HG02588 (cell line): ENCODE measurements at regions not wholly inside any gene's neighbourhood (a gene's known extent, or its start where the extent isn't known, plus 50 kb on each side); places are given as distances from the start of the nearest gene placed in this dataset.
"Not testable (repeated sequence)": the region's sequence is repeated elsewhere in the genome, so short reads cannot be mapped to it uniquely, and the experiment has no call there.

Experiments used
- ATAC-seq: cut with Tn5 transposase; IDR thresholded peaks from one replicate; pipeline ENCODE4 v1.9.1; 2021; ENCODE audit warnings: mild to moderate bottlenecking, moderate library complexity; ENCODE audit not compliant: unreplicated experiment

DNA sequence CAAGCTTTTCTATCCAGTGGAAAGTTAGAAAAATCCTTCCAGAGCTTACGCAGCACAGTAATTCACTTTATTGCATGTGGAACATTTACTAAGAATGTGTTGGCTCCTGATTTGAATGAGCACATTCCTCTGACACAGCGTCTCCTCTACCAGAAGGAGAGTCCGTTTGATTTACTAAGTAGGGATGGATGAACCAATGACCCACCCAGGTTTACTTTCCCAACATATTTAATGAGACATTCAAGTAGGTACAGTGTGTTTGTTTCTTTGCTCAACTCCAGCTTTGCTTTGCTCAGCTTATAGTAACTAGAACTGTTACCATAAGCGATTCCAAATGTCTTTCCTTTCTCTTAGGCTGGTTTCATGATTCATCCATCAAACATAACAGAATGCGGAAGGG is 161.7 kb downstream of the SMARCA1 start:
- ATAC-seq, result no peak

DNA sequence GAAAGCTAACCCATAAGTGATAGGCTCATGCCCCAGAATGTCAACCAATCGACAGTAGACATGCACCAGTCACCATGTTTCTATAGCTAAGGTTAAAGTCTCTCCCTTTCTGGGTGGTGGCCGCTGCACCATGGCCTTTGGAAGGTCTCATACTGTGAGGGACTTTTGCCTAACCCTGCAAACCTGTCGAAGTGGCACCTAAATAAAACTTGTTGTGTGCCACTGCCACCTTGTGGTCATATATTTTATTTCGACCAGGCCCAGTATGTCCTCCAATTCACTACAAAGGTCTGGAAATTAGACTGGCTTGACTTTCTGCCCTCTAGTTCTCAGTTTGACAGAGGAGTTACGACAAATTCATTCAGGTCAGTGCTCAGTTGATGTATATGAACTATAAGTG is 163.1 kb downstream of the SMARCA1 start:
- ATAC-seq, result peak; percentile 79

DNA sequence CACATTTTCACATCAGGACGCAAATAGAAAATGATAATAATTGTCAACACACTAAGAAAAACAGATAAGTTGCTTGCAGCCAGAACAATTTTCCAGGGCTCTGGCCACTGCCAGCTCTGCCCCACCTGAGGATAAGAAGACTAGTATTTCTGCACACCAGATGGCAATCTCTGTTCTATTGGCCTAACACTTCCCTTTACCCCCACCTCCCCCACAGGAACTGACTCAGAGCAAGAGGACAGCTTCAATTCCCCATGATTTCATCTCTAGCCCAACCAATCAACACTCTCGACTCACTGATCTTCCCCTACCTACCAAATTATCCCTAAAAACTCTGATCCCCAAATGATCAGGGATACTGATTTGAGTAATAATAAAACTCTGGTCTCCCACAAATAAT is 164.0 kb downstream of the SMARCA1 start:
- ATAC-seq, result no peak

DNA sequence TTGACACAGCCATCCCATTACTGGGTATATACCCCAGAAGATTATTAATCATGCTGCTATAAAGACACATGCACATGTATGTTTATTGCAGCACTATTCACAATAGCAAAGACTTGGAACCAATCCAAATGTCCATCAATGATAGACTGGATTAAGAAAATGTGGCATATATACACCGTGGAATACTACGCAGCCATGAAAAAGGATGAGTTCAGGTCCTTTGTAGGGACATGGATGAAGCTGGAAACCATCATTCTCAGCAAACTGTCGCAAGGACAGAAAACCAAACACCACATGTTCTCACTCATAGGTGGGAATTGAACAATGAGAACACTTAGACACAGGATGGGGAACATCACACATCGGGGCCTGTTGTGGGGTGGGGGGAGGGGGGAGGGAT is 165.9 kb downstream of the SMARCA1 start:
- ATAC-seq, result not testable (repeated sequence)

DNA sequence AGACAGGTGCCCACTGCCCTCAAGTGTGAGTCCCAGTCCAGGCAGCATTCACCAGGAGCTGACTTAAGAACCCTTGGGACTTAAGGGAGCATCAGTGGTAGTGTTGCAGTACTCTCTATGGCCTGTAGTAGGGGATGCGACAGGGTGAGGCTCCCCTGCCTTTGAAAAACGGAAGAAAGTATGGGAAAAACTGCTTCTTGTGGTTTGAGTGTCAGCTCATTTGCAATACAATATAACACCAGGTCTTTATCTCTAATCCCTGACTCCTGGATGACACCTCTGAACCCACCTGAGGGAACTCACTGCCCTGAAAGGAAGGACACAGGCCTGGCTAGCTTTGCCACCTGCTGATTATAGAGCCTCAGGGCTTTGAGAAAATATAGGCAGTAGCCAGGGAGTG is 176.0 kb downstream of the SMARCA1 start:
- no peak for ATAC-seq

DNA sequence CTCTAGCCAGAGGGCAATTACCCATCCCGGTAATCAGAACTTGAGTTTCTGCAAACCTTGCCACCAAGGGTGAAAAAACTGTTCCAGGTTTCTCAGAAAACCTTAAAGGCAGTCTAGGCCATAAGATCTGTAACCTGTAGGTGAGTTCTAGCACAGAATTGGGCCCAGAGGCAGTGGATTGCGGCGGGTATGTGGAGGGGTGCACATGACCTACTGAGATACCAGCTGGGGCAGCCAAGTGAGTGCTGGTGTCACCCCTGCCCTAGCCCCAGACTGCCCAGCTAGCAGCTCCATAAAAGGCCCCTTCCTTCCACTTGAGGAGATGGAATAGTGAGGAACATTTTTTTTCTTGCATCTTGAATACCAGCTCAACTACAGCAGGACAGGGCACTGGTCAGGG is 176.7 kb downstream of the SMARCA1 start:
- no peak for ATAC-seq

DNA sequence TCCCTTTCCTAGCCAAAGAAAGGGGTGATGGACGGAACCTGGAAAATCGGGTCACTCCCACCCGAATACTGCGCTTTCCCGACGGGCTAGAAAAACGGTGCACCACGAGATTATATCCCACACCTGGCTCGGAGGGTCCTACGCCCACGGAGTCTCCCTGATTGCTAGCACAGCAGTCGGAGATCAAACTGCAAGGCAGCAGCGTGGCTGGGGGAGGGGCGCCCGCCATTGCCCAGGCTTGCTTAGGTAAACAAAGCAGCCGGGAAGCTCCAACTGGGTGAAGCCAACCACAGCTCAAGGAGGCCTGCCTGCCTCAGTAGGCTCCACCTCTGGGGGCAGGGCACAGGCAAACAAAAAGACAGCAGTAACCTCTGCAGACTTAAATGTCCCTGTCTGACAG is 186.0 kb downstream of the SMARCA1 start:
- ATAC-seq, result not testable (repeated sequence)

DNA sequence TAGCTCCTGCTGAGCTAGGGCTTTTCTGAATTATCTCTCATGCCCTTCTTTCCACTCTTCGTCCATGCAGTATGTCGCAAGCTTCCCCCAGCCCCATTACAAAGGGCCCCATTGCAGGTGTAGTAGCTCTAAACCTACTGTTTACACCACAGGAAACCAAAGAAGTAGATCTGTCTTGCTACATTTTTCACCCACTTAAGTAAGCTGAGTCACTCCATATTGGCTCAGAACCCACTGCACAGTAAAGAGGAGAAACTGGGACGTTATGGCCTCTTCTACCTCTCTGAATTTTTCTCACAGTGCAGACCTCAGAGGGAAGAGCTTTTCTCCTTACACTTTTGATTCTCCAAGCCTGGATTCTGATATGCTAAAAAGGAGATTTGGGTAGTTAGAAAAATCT is 200.2 kb downstream of the SMARCA1 start:
- ATAC-seq, result no peak

DNA sequence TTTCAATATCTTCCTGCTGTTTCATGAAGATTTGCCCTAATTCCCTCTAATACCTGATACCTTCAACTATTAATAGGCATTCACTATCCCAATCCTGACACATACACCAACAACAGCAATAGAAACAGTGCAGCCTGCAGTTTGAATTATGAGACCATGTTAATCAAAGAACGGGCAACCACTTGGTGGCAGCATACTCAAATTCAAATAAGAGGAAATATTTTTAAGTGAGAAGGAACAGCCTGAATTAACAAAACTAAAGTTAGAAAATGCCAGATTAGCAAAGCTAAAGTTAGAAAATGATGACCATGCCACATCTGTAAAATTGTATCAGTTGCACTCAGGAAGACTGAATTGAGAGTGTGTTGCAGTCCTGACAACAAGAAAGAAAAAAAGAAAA is 204.9 kb downstream of the SMARCA1 start:
- no peak for ATAC-seq

DNA sequence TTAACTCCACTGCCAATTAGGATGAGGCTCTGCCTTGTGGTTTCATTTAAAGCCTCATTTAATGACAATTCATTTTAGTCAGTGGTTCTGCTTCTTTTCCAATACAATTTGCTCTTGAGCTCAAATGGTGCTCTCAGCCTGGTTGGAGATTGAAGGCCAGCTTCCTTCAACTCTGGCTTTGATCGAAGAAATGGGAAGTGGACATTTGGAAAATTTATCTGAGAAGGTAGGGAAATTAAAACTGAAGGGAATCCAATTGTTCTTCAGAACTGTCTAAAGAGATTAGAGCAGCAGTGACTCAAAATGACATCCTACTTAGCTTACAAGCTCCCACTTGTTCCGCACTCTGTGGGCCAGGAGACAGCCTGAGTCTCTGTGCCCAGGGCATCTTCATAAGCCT is 206.8 kb downstream of the SMARCA1 start:
- no peak for ATAC-seq

DNA sequence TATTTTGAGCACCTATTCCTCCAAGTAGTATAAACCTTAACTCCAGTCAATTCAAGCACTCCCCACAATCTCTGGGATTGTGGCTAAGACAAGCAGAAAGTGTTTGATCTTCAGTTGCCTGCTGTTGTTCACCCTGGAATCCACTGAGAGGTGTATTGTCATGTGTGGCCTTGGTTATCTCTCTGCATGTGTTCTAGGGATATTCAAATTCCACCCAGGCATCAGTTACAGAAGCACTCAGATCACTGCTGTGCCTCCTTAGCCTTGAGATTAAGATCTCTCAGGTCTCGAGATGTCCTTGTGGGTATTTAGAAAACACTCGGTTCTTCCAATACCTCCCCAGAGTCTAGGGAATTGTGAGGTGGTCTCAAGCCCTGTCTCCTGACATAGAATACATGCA is 213.3 kb downstream of the SMARCA1 start:
- ATAC-seq, result no peak

DNA sequence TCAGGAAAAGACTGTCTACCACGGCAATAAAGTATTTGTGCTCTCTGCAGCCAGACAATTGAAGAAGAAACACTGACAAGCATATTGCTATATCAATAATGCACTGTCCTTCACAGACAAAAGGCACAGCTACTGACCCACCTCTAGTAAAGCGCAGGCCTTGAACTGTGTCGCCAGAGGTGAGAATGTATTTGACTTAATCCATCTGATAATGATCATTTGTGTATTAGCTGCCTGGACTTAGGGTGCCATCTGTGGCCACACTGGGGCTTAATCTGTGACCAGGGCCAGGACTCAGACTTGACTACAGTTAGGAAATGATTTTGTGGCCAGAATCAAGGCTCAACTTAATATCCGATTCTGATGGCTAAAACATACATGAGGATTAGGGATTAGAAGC is 260.4 kb downstream of the SMARCA1 start:
- ATAC-seq, result no peak

DNA sequence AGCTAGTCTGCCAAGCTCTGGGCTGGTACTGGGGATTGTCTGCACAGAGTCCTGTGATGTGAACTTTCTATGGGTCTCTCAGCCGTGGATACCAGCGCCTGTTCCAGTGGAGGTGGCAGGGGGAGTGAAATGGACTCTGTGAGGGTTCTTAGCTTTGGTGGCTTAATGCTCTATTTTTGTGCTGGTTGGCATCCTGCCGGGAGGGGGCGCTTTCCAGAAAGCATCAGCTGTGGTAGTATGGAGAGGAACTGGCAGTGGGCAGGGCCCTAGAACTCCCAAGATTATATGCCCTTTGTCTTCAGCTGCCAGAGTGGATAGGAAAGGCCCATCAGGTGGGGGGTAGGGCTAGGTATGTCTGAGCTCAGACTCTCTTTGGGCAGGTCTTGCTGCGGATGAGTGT is 267.8 kb downstream of the SMARCA1 start:
- not testable (repeated sequence) for ATAC-seq

DNA sequence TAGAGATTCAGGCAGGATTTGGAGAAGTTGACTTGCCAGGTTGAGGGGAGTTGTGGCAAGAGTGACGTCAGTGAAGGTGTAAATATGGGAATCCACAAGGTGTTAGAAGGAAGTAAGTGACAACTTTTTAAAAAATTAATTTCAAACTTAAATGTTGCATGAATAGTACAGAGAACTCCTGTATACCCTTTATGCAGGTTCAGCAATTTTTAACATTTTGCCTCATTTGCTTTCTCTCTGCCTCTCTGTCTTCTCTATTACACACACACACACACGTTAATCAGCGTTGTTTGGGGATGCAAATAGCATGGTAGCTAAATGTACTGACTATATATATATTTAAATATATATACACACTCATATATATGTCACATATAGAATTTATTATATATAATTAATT is 273.7 kb downstream of the SMARCA1 start:
- no peak for ATAC-seq

DNA sequence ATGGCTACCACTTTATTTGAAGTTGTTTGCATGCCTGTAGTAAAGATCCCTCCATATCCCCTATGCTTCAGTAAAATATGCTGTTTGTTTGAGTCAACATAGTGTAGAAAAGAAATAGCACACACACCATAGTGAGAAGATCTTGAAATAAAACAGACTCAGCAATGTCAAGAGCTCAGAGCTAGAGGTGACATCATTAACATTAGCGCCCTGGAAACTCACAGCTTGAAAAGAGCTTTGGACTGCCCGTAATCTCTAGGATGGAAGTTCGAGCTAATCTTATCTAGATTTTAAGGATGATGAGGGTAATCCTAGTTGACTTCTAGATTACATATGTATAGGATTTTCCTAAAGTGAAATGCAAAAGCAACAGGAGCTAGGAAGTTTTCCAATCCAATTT is 275.6 kb downstream of the SMARCA1 start:
- ATAC-seq, result no peak

DNA sequence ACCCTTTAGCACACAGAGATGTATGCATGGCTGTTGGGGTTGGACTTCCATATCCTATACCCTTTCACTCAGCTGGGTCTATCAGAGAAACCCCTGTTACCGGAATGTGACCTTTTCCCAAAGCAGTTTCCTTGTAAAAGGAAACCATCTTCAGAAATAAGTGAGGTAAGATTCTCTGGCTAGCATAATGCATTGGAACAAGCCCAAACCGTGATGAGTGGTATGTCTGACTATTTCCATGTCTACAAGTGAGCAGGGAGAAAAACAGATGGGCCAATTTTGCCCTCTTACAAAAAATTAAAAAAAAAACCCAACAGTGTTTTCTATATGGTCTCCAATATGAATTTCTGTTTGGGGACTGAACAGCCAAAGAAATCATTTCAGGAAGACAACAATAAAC is 283.9 kb downstream of the SMARCA1 start:
- ATAC-seq, result no peak

DNA sequence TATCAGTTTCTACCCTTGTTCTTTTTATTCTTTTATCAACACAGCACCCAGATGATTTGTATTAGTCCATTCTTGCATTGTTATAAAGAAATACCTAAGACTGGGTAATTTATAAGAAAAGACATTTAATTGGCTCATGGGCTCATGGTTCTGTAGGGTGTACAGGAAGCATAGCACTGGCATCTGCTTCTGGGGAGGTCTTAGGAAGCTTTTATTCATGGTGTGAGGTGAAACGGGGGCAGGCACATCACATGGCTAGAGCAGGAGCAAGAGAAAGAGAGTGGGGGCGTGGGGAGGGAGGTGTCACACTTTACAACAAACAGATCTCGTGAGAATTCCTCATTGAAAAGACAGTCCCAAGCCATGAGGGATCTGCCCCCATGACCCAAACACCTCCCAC is 285.3 kb downstream of the SMARCA1 start:
- no peak for ATAC-seq

DNA sequence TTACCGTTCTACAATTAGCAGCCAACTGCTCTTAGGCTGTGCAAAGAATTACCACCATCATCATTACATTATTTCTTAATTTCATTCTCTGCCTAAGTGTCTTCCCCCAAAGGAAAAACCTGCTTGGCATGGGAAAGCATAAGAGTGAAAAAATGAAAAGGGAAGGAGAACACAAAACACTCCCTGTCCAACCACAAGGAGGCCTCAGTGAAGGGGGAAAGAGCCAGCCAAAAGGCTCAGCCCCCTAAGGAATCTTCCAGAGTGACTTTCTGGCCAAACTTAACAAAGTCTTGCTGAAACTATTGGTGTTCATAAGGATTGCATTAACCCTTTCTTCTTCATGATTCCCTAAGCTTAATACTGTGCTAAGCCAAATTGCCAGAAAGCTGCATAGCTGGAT is 287.4 kb downstream of the SMARCA1 start:
- ATAC-seq, result no peak

DNA sequence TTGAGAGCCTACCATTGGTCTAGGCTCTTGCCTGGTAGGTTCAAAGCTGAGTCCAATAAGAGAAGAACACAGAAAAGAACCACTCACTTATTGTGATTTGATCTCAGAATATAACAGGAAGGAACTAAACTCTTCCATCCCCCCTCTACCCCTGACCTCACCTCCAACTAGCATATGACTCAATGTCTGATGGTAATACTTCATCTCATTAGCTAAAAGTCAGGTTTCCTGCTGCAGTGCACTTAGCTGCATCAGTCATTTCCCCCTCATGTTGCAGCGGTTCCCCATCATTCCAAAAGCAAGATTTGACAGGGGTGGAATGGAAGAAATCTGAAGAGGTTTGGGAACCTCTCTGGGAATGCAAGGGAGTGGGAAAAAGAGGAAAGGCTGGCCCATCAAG is 289.5 kb downstream of the SMARCA1 start:
- no peak for ATAC-seq

DNA sequence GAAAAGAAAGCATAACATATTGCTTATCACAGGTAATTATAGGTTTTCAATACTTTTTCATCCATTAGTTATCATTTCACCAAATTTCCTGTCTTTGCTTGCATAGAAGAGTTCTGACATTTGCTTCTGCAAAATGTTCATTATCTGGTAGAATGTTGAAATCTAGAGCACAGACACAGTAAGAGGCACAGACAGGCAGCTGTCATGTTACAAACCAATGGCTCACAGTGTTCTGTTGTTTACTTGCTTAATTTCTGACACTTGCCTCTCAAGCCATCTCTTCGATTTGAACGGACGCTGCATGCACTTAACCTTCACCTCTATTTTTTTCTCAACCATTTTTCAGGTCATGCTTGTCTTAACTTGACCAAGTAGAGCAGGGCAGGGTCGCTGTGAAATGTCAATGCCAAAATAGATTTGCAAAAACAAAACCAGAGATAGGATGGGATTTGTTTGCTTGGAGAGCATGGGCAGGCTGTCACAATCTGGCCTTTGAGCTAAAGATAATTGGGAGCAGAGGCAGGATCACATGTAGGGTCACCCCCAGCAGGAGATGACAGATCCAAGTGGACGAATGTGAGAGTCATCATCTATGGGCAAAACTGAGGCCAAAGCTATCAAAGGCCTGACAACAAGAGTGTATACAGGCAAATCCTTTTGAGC is 292.3 kb downstream of the SMARCA1 start:
- ATAC-seq, result no peak

DNA sequence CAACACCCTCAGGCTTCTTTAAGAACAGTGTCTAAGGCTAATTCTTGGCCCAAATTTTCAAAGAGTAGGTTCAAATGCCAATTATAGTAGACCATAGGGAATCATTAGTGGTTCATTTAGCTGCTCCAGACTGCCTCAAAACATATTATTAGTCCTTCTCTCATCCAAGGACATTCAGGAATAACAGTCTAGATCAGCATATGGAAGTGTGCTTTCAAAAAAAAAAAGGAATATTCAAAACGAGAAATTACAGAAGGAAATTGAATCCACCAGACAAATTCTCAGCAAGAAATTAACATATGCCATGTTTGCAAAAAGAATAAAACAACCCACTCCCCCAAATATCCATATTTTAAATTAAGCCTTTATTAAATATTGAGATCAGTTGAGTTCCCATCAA is 293.1 kb downstream of the SMARCA1 start:
- no peak for ATAC-seq

DNA sequence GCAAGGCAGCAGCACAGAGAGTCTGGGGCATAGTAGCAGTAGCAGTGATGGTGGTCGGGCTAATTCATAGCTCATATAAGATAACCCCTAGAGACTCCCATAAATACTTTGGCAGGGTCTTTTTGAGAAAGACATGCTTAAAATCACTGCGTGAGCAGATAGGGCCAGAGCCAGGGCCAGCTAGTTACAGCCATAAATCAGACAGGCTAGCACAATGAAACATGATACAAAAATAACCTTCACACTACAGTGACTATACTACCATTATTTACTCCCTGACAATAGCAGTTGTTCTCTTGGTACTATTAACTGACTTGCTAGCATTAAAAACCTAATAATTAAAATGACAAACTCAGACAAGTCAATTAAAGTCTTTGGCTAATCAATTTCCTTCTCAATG is 295.9 kb downstream of the SMARCA1 start:
- no peak for ATAC-seq

DNA sequence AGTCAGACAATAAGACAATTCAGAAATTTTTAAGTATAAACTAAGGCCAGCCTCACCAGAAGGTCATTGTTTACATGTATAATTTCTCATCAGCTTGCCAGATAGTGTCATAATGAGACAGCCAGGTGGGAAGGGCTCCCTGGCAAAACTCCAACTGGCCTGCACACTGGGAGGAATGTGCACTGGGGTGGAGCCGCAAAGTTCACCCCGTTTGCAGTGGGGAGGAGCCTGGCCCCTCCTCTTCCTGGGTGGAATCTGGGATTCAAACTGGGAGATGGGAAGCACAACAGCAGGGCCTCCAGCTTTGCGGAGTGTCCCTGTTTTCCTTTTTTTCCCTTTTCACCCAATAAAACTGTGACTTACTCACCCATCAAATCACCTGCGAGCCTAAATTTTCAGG is 329.9 kb downstream of the SMARCA1 start:
- no peak for ATAC-seq

DNA sequence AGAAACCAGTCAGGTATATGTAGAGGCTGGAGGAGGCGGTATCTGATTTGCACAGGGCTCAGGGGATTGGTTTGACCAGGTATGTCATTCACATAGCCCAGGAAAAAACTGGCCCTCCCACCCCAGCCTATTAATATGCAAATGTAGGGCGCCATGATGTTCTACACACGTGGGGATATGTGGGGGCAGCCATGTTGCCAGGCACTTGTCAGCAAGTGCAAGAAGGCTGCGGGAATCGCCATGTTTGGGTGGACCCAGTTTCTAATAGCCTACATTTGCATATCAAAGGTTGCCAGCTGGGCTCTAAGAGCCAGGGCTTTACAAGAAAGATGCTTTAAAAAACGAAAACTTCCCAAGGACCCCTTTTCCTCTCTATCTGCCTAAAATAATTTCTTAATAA is 335.1 kb downstream of the SMARCA1 start:
- ATAC-seq, result no peak
